ENCODE measurements at regions not wholly inside any gene's neighbourhood (a gene's known extent, or its start where the extent isn't known, plus 50 kb on each side); places are given as distances from the start of the nearest gene placed in this dataset.

DNA sequence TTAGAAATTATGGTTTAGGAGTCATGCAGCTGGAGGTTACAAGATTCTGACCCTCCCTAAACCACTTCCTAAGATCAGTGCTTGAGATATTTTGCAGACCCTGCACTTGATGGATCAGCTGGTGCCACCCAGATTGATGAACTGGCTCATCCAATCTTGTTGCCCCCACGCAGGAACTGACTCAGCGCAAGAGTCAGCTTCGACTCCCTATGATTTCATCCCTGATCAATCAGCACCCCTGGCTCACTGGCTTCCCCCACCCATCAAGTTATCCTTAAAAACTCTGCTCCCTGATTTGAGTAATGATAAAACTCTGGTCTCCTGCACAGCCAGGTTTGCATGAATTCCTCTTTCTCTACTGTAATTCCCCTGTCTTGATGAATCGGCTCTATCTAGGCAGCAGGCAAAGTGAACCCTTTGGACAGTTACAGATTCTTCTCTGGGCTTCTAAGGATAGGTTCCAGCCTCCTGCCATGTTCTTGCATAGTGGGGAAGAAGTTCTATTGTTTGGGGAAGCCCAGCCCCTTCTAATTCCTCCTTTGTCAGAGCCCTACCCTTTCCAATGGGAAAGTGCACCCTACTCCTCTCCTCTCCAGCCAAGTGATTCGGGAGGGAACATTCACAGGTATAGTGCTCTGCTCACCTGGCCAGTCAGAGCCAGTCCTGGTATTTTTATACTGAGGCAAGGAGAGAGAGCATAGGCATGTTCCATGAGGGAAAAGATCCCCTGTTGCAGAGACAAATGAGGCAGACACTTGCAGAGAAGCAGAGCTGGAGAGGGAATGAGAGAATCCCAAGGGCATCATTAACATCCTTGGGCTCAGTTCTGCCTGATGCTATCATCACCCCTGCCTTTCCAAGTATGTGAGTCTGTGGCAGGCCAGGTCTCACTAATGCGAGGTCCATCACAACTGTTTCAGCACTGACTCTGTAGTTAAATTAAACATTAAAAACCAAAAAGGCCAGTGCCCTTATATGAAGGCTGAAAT is 224.4 kb upstream of the GALNT17 start:
- no peak for DNase-seq (ENCODE audit: low spot score)

DNA sequence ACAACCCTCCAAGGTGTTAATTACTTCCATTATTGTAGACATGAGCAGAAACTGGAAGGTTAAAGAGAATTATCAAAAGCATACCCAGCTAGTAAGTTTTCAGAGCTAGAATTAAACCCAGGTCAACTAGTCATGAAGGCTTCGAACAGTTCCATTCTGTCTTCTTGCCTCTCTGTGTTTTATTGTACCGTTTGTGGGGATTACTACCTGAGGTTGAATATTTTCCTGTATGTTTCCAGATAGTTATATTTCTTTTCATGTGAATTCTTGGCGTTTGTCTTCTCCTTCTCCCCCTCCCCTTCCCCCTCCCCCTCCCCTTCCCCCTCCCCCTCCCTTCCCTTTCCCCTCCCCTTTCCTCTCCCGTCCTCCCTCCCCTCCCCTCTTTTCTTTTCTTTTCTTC is 218.0 kb upstream of the GALNT17 start:
- no peak for DNase-seq (ENCODE audit: low spot score)

DNA sequence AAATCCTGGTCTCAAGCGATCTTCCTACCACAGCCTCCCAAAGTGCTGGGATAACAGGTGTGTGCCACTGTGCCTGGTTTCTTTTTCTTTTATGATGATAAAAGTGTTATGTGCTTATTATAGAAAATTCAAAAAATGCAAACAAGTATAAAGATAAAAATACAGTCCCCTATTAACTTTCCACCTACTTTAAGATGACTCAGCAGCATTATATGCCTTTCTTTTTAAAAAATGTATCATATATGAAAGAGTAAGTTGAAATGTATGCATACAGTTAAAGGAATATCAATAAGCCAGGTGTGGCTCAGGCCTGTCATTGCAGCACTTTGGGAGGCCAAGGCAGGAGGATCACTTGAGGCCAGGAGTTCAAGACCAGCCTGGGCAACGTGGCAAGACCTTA is 216.9 kb upstream of the GALNT17 start:
- no peak for DNase-seq (ENCODE audit: low spot score)

DNA sequence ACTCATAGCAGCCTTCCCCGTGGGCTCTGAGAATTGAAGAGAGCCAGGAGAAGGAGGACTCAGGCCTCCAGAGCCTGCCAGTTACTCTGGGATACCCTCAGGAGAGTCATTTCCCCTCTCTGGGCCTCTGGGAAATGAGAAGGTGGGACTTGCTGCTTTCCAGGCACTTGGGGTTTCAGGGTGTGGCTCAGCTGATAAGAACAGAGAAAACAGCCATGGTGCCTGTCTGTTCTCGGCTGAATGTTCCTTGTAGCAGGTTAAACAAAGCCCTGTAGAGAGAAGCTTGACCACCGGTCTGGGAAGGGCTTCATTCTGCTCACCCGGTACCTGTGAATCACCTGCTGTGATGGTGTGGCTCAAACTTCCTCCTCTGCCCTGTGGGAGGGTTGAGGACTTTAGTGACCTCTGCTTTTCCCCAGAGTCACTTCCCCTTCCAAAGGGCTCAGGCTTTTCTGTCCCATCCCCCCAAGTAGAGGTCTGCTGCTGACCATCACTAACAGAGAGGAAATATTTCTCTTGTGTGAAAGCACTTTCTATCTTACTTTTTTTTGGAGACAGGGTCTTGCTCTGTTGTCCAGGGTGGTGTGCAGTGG is 212.4 kb upstream of the GALNT17 start:
- no peak for DNase-seq (ENCODE audit: low spot score)

DNA sequence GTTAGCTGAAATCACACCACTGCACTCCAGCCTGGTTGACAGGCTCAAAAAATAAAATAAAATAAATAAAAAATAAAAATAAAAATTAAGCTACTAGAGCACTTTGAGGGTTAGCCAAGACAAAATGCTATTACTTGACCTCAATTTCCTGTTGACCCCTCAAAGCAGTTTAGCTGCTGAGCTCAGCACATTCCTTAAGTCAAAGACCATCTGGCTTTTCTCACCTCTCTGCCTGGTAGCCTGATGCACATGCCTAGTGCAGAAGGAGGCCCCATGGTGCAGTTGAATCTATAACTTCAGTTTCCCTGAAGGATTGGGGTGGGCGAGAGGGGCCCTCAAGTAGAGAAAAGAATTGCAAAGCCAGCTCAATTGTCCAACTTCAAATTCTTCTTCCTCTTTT is 211.1 kb upstream of the GALNT17 start:
- DNase-seq (ENCODE audit: low spot score) = no peak

DNA sequence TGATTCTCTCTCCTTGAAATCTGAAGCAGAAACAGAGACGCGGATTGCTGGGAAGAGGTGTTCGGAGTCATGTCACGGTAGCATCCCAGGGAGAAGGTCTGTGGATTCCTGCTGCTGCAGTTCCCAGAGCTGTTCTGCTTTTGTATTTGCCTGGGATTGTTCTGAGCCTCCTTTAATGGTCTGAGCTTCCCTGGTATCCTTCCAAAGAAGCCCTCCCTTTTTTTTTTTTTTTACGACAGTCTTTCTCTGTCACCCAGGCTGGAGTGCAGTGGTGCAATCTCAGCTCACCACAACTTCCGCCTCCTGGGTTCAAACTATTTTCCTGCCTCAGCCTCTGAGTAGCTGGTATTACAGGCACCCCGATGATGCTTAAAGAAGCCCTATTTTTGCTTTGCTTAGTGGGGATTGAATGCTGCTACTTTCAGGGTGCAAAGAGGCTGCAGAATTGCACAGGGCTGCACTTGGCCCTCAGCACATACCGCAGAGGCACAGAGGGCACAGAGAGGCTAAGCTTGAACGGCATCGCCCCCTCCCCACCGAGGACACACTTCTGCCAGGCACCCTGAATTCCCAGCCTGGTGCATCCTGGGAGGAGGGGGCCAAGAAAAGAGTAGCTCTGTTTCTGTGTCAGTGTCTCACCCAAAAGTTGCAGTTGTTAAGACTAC is 208.6 kb upstream of the GALNT17 start:
- DNase-seq (ENCODE audit: low spot score) = no peak

DNA sequence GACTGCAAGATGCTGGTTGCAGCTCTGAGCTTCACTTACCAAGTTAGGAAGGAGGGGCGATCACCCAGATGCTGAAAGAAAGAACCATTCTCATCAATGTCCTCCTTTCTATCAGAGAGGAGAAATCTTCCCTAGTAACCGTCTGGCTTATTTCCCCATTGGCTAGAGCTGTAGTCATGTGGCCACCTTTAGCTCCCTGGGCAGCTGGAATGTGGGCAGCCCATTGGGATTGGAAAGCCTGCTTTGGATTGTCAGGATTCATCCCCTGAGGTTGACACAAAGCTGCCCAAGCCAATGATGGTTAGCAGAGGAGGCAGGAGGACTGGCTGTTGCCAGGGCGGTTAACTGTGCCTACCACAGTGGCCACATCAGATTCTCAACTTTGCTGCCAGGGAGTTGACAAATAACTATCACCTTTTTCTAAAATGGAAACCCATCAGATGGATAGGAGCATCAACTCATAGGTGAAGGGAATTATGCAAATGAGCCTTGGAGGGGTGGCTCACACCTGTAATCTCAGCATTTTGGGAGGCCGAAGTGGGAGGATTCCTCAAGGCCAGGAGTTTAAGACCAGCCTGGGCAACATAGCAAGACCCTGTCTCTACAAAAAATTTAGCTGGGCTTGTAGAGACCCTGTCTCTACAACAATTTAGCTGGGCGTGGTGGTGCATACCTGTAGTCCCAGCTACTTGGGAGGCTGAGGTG is 206.4 kb upstream of the GALNT17 start:
- DNase-seq (ENCODE audit: low spot score) = no peak

DNA sequence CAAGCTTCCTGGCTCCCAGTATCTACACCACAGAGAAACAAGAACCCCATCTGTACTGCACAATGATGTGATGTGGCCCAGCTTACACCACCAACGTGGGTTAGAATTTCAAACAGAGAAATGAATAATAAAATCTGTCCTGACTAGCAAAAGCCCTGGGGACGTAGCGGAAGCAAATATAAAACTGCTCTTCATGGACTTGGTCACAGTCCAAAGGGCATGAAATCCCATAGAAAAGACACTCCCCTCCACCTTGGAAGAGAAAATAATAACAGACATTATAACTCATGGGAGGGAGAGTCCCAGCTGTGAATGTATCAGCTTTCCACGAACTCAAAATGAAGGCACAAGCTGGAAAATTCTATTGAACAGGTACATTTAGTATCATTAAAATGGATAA is 205.3 kb upstream of the GALNT17 start:
- DNase-seq (ENCODE audit: low spot score) = no peak

DNA sequence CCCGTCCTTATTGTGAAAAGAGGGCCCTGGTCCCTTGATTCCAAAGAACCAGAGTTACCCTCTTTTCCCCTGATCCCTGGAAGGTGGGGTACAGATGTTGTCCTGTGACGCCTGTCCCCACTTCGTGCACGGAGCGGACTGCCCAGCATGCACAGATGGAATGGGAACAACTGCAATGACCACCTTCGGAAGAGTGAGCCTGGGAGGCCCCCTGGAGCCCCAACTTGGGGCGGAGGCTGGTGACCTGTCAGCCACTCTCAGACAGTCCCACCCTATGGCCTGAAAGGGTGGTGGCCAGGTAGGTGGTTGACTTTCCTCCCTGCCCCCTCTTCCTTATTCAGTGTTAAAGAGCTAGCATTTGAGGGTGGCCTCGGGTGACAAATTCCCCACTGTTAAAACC is 196.6 kb upstream of the GALNT17 start:
- no peak for DNase-seq (ENCODE audit: low spot score)

DNA sequence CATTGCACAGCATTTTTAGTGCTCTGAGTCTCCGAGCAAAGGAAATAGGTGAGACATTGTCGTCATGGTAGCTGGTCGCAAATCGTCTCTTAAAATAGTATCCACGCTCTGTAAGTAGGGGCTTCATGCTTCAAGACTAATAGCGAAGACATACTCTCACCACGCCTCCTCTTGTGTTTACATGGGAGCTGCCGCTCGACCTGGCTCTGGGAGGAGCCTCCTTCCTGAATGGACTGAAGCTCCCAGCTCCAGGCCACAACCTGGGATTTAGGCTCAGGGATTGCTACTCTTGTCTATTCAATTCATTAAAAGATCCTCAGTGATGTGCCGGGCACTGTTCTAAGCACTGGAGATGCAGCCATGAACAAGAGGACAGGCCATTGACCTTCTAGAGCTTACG is 196.1 kb upstream of the GALNT17 start:
- no peak for DNase-seq (ENCODE audit: low spot score)

DNA sequence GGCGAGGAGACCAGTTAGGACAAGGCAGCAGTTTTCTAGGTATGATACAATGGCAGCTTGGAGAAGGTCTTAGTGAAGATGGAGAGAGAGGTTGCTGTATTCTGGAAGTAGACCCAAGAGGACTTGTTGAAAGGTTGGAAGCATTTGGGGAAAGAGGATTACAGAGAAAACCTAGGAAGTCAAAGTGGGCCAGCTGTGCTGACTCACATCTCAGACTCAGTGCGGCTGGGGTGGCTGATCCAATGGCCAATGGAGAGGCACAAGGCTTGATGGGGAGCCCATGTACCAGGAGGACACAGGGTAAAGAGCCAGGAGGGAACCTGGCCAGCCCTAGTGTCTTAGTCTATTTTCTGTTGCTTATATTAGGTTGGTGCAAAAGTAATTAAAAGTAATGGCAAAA is 194.5 kb upstream of the GALNT17 start:
- DNase-seq (ENCODE audit: low spot score) = no peak

DNA sequence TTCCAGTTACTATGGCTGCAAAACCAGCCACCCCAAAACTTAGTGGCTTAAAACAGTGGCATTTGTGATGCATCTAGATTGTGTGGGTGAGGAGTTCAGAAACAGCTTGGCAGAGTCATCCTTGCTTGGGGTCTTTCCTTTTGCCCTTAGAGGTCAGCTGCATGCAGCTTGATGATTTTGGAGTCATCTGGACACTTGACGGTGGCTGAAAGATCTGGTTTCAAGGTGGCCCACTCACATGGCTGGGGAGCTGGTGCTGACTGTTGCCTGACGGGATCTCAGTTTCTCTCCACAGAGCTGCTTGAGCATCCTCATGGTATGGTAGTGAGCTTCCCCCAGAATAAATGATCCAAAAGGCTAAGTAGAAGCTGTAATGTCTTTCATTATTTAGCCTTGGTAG is 191.3 kb upstream of the GALNT17 start:
- DNase-seq (ENCODE audit: low spot score) = no peak

DNA sequence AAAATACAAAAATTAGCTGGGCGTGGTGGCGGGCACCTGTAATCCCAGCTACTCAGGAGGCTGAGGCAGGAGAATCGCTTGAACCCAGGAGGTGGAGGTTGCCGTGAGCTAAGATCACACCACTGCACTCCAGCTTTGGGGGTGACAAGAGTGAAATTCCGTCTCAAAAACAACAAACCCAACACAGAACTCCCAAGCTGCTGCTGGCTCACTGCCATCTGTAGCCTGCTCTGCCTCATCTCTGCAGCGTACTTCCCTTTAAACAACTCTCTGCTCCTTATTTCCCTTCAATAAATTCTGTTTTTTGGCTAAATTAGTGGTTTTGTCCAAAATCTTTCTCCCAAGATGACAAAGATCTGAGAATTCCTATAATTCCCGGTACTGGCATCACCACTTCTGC is 189.2 kb upstream of the GALNT17 start:
- DNase-seq (ENCODE audit: low spot score) = no peak

DNA sequence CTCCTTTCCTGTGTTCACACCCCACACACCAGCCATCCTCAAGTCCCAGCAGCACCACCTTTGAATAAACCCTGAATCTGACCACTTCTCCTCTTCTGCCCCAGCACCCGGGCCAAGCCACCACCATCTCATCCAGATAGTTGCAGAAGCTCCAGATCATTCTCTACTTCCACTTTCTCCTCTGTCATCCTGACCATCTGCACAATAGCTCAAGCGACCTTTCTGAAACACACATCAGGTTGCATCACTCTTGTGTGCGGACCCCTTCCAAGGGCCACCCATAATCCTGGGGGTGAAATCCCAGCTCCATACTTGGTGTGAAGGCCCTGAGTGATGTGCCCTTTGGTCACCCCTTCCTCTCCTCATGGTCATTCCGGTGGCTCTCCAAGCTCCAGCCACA is 187.4 kb upstream of the GALNT17 start:
- no peak for DNase-seq (ENCODE audit: low spot score)

DNA sequence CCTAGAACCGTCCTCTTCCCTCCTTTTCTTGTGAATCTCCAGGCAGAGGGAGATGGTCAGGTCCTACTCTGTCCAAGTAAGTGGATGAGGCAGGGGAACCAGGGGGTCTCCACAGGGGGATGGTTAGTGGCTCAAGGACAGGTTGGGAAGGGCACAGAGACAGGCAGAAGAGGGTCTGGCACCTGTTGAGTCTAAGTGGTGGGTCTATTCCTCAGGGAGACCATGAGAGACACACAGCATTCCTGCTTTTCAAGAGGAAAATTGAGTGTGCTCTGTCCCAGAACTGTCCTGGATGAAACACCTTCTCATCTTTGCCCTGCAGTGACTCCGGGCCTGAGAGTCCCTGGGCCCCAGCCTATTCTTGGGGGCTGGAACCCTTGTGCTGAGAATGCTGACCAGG is 184.8 kb upstream of the GALNT17 start:
- DNase-seq (ENCODE audit: low spot score) = no peak

DNA sequence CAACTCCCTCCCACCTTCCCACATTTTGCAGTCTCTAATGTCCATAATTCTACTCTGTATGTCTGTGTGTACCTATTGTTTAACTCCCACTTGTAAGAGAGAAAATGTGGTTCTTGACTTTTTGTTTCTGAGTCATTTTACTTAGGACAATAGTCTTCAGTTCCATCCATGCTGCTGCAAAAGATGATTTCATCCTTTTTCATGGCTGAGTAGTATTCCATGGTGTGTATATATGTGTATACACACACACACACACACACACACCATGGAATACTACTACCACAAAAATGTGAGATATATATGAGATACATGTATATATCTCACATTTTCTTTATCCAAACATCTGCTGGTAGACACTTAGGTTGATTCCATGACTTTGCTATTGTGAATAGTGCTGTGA is 182.1 kb upstream of the GALNT17 start:
- no peak for DNase-seq (ENCODE audit: low spot score)

DNA sequence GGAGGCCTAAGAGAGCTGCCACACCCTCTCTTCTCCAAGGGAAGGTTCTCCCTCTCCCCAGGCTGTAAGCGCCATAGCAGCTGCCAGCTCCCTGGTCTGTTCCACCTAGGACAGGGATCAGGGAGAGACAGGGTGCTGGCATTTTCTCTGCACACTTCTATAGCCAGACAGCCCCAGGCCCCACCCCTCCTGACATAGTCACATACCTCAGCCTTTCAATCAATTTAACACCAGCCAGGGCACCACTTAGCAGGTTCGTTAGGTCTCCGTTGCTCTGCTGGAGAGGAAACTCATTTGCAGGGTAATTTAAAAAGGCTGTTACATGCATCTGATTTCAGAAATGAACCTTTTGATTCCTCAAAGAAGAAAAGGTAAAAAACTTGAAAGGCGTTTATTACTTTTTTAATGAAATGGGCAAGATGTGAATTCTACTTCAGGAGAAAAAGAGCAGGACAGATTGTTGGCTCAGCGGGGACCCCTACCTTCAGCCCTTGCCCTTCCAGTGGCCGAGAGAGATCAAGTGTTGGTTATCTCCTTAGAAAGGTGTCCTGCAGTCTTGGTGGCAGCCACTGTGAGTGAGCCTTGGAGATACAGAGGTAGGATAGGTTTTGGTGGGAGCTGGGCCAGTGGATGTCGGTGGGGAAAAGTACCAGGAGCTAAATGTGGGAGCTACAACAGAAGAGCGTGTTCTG is 180.5 kb upstream of the GALNT17 start:
- DNase-seq (ENCODE audit: low spot score) = no peak

DNA sequence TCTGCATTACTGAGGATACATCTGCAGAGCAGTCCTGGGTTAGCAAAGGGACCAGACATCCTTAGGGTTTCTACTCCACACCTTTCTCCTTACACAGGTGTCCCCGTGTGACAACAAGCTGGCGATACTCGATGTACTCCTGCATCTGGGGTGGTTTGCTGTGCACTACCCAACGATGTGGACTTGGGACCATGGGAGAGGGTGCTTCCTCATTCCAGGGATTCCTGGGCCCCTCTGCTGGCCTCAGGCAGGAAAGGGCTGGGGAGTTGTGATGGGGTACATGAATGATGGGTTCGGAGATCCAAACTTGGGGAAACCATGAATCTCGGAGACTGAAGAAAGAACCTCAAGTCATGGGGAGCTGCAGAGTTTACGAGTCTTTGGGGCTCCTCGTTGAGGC is 179.6 kb upstream of the GALNT17 start:
- DNase-seq (ENCODE audit: low spot score) = no peak

DNA sequence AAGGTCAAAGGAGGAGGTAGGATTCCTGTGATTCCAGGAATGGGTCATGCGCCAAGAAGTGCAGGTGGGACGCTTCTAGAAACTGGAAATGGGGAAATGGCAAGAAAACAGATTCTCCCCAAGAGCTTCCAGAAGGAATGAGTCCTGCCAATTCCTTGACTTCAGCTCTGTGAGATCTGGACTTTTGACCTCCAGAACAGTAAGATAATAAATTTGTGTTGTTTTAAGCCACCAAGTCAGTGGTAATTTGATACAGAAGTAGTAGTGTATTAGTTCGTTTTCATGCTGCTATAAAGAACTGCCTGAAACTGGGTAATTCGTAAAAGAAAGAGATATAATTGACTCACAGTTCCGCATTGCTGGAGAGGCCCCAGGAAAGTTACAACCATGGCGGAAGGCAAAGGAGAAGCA is 178.6 kb upstream of the GALNT17 start:
- no peak for DNase-seq (ENCODE audit: low spot score)

DNA sequence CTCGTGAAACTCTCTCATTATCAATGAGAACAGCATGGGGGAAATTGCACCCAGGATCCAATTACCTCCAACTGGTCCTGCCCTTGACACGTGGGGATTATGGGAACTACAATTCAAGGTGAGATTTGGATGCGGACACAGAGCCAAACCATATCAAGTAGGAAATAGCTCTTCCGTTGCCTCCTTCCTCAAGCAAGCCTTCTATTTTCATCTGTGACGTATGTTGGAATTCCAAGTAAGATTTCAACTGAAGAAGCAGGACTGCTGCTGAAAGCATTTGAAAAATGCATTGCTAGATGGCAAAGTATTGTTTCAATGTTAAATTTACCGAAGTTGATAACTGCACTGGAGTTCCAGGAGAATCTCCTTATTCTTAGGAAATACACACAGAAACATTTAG is 178.1 kb upstream of the GALNT17 start:
- no peak for DNase-seq (ENCODE audit: low spot score)

DNA sequence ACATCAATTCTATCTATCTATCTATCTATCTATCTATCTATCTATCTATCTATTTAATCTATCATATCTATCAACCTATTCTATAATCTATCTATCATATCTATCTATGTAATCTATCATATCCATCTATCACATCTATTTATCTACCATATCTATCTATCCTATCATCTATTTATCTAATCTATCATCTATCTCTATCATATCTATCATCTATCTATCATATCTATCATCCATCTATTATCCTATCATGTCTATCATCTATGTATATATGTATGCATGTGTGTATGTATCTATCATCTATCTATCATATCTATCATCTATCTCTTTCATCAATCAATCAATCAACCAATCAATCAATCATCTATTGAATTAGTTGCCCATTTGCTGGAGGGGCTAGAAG is 159.3 kb upstream of the GALNT17 start:
- DNase-seq (ENCODE audit: low spot score) = no peak

DNA sequence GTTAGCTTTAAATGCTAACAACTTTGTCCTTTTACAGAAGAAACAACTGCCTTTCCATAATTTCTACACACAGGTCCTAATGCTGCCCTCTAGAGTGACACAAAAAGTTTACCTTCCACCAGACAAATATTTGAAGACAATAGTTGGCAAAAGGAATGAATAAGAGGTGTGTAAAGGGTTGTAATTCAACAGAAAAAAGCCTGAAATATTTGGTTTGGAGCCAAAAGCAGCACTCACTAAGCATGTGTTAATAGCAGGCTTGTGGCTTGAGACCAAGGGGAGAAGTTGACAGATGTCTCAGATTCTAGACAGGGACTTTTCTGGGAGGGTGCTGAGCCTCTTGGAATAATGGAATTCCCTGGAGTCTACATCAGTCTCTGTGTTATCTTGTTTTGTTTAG is 156.2 kb upstream of the GALNT17 start:
- DNase-seq (ENCODE audit: low spot score) = no peak

Data from kidney tubule cell (primary cell).